SK-N-MC (cell line): ENCODE measurements at regions not wholly inside any gene's neighbourhood (a gene's known extent, or its start where the extent isn't known, plus 50 kb on each side); places are given as distances from the start of the nearest gene placed in this dataset.
"Not testable (repeated sequence)": the region's sequence is repeated elsewhere in the genome, so short reads cannot be mapped to it uniquely, and the experiment has no call there.

Experiments
- EZH2 ChIP-seq: fragments of 200-600 bp; sonication (generic); IDR thresholded peaks from one replicate; pipeline ENCODE4 v1.6.1; 2017; ENCODE audit warnings: antibody characterized with exemption
- FOXP2 ChIP-seq: optimal IDR thresholded peaks from 2 replicates; pipeline ENCODE3; 2011; ENCODE audit warnings: mild to moderate bottlenecking, moderate library complexity; ENCODE audit not compliant: insufficient read depth; ENCODE audit errors: extremely low read length, control extremely low read depth
- POLR2AphosphoS5 ChIP-seq: IDR thresholded peaks from 2 replicates; pipeline ENCODE4 v1.6.1; 2012; ENCODE audit warnings: mild to moderate bottlenecking, low read depth, low read length, borderline replicate concordance

DNA sequence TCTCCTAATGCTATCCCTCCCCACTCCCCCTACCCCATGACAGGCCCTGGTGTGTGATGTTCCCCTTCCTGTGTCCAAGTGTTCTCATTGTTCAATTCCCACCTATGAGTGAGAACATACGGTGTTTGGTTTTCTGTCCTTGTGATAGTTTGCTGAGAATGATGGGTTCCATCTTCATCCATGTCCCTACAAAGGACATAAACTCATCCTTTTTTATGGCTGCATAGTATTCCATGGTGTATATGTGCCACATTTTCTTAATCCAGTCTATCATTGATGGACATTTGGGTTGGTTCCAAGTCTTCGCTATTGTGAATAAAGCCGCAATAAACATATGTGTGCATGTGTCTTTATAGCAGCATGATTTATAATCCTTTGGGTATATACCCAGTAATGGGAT lies 227.5 kb upstream of the PRDM1 start:
- not testable (repeated sequence) for TF ChIP-seq POLR2AphosphoS5, EZH2, FOXP2
